ENCODE measurements at regions not wholly inside any gene's neighbourhood (a gene's known extent, or its start where the extent isn't known, plus 50 kb on each side); places are given as distances from the start of the nearest gene placed in this dataset.

GRCh38 chr7:109529712-109530111, 960.0 kb downstream of the DNAJB9 start:
- TF ChIP-seq CTCF (IDR thresholded peaks at IDR 0.05; ENCODE audit: control extremely low read depth, extremely low read depth): no peak
- Histone ChIP-seq H3K4me3 (no peak overlapping the region), H3K36me3 (ENCODE audit: control insufficient read depth in 4 of 4, insufficient read depth in 4 of 4, low read length in 4 of 4) (no peaks in the 10 kb centered on the region), H3K9me3 (ENCODE audit: control insufficient read depth in 4 of 4, insufficient read depth in 3 of 4, low read length in 3 of 4) (no peaks in the 10 kb centered on the region), H3K4me1 (ENCODE audit: control insufficient read depth in 5 of 5, insufficient read depth in 5 of 5, low read length in 5 of 5) (no peaks in the 10 kb centered on the region), H3K27me3 (ENCODE audit: control insufficient read depth in 3 of 3, insufficient read depth in 3 of 3, low read length in 2 of 3) (no peaks in the 10 kb centered on the region), H3K27ac (ENCODE audit: low read depth in 1 of 2, low read length in 1 of 2) (no peak overlapping the region), H3K9ac (ENCODE audit: insufficient read depth in 1 of 2, low read length in 2 of 2) (no peak overlapping the region)
- WGBS, 2 donors: 87 to 94% methylated on average over 4 of the region's 4 CpGs
- ATAC-seq (ENCODE audit: insufficient read depth, low FRiP score) (no peak), DNase-seq (no peak)

- H3K4me1 ChIP-seq (ENCODE audit: control insufficient read depth in 5 of 5, insufficient read depth in 5 of 5, low read length in 5 of 5): no peaks in the 10 kb centered on the region
- H3K9me3 ChIP-seq (ENCODE audit: control insufficient read depth in 4 of 4, insufficient read depth in 3 of 4, low read length in 3 of 4): no peaks in the 10 kb centered on the region
- ATAC-seq (ENCODE audit: insufficient read depth, low FRiP score) (no peak), DNase-seq (no peak)
- TF ChIP-seq CTCF (IDR thresholded peaks at IDR 0.05; ENCODE audit: control extremely low read depth, extremely low read depth): no peak
- no peaks in the 10 kb centered on the region for H3K36me3 ChIP-seq (ENCODE audit: control insufficient read depth in 4 of 4, insufficient read depth in 4 of 4, low read length in 4 of 4)
- no peak overlapping the region for H3K27ac ChIP-seq (ENCODE audit: low read depth in 1 of 2, low read length in 1 of 2)
- WGBS, 2 donors: 19 to 79% methylated on average over 1 of the region's 1 CpG
- H3K4me3 ChIP-seq: no peak overlapping the region
- no peak overlapping the region for H3K9ac ChIP-seq (ENCODE audit: insufficient read depth in 1 of 2, low read length in 2 of 2)
- no peaks in the 10 kb centered on the region for H3K27me3 ChIP-seq (ENCODE audit: control insufficient read depth in 3 of 3, insufficient read depth in 3 of 3, low read length in 2 of 3)
Observed at GRCh38 chr7:109532262-109532992, 962.8 kb downstream of the DNAJB9 start.

DNA sequence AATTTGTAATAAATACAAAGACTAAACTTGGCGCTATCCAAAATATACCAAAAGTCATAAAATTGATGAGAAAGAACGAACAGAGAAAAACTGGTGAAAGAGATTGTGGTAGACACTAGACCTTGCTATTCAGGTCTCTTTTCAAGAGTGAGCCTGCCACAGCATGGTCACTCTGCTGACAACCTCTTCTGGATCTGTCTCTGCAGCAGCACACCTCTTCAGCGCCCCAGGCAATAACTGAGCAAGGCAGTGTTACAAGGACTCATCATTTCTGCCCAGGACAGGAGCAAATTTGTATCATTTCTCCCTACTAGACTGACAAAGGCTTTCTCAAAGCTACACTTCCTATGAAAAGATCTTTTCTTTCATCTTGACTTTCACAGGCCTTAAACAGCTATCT, 976.0 kb downstream of the DNAJB9 start:
- H3K27me3 ChIP-seq (ENCODE audit: control insufficient read depth in 3 of 3, insufficient read depth in 3 of 3, low read length in 2 of 3): no peaks in the 10 kb centered on the region
- H3K9me3 ChIP-seq (ENCODE audit: control insufficient read depth in 4 of 4, insufficient read depth in 3 of 4, low read length in 3 of 4): no peaks in the 10 kb centered on the region
- H3K9ac ChIP-seq (ENCODE audit: insufficient read depth in 1 of 2, low read length in 2 of 2): no peak overlapping the region
- DNase-seq (no peak), ATAC-seq (ENCODE audit: insufficient read depth, low FRiP score) (no peak)
- H3K27ac ChIP-seq (ENCODE audit: low read depth in 1 of 2, low read length in 1 of 2): no peak overlapping the region
- H3K4me3 ChIP-seq: no peak overlapping the region
- H3K36me3 ChIP-seq (ENCODE audit: control insufficient read depth in 4 of 4, insufficient read depth in 4 of 4, low read length in 4 of 4): no peaks in the 10 kb centered on the region
- 56 to 62% methylated on average over 3 of the region's 3 CpGs for WGBS, 2 donors
- H3K4me1 ChIP-seq (ENCODE audit: control insufficient read depth in 5 of 5, insufficient read depth in 5 of 5, low read length in 5 of 5): no peaks in the 10 kb centered on the region
- no peak for TF ChIP-seq CTCF (IDR thresholded peaks at IDR 0.05; ENCODE audit: control extremely low read depth, extremely low read depth)
